LNCAP (cell line): ENCODE measurements at regions not wholly inside any gene's neighbourhood (a gene's known extent, or its start where the extent isn't known, plus 50 kb on each side); places are given as distances from the start of the nearest gene placed in this dataset.

Experiments
- TF ChIP-seq, protein P1 (sequence below): fragments of 450-650 bp; IDR thresholded peaks from 2 replicates; pipeline ENCODE4 v1.5.1; 2017; ENCODE audit warnings: mild to moderate bottlenecking

DNA sequence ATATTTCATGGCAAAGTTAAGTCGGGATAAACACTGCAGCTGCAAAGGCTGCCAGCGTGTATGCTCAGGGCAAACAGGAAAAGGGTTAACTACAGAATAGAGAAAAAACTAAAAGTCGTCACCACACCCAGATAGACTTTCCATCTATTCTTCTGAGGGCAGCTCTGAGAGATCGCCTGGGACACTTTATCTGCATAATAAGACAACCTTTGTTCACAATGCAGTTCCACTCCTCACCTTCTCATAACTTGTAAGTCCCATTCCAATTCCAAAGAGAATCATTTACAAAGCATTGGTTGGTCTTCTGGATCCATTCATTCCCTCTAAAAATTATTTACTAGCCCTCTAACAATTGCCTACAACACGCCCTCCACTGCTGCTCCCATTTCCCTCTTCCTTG is 437.4 kb downstream of the RND3 start:
- TF ChIP-seq, protein P1, sequence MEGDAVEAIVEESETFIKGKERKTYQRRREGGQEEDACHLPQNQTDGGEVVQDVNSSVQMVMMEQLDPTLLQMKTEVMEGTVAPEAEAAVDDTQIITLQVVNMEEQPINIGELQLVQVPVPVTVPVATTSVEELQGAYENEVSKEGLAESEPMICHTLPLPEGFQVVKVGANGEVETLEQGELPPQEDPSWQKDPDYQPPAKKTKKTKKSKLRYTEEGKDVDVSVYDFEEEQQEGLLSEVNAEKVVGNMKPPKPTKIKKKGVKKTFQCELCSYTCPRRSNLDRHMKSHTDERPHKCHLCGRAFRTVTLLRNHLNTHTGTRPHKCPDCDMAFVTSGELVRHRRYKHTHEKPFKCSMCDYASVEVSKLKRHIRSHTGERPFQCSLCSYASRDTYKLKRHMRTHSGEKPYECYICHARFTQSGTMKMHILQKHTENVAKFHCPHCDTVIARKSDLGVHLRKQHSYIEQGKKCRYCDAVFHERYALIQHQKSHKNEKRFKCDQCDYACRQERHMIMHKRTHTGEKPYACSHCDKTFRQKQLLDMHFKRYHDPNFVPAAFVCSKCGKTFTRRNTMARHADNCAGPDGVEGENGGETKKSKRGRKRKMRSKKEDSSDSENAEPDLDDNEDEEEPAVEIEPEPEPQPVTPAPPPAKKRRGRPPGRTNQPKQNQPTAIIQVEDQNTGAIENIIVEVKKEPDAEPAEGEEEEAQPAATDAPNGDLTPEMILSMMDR = no peak

DNA sequence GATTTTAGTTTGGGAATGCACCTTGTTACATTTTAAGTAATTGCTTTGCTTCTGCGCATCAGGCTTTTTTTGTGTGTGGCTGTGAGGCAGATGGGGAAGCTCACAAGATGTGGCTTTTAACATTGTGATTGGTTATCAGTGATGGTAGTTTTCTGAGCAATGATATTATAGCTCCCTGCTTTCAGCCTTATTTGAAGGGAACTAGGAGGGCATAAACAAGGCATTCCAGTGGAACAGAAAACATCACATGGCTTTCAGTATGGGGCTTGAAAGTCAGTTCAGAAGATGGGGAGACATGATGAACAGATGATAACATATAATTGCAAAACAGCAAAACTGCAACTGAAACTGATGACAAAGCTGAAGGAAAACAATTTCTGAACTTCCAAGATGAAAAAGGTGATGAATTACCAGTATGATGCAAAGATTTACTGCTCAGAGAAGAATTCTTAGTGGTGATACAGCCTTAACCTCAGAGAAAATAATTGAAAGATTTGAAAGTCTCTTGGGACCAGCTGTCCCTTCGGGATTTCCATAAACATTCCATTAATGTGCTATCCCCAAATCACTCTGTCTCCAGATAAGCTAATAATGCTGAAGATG is 439.7 kb downstream of the RND3 start:
- TF ChIP-seq, protein P1 = no peak

DNA sequence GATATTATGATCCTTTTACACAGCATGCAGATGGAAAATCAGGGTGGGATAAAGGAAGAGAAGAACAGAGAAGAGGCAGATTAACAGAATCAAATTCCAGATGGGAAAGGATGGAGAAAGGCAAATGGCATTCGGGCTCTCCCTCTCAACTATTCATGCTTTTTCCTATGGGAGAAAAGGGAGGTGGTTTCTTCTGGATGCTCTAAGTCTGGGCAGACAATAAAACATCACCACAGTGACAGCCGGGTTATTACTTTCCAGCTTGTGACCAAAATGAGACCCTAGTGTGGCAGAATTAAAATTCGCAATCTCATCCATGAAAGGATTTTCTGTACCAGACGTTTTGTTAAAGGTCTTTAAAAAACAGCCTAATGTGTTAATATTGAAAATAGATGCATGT is 440.7 kb downstream of the RND3 start:
- TF ChIP-seq, protein P1 = no peak

DNA sequence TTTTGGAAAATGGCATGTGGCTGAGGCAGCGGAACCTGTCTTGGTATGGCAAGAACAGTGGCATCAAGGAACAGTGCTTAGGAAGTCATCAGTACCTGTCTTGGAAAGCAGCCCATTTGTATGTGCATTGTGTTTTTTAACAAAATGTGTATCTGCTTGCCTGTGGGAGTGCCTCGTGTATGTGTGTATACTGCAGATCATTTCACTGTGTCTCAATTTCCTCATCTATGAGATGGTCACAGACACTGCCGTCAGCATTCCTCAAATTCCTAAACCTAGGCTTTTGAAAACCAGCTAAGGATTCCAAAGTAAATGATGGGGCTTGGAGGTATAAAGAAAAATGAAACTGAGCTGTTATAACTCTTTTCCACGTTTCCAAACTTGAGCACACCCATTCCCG is 441.3 kb downstream of the RND3 start:
- TF ChIP-seq, protein P1 = no peak

DNA sequence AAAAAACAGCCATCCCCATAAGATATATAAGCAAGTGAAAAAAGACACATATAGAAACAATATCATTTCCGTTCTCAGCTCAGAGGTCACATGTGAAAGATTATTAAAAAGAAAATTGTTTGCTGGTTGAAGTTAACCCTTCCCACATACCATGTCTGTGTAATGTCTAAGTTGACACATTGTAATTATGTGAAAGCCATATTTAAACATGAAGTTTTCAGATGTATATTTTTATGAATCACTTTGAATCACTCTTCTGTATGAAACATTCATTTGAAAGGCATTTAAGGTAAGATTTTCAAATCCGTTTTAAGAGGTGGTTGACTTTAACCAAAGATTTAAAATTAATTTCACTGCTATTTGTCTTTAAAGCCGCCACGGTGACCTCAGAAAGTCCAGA is 441.9 kb downstream of the RND3 start:
- TF ChIP-seq, protein P1 = no peak

DNA sequence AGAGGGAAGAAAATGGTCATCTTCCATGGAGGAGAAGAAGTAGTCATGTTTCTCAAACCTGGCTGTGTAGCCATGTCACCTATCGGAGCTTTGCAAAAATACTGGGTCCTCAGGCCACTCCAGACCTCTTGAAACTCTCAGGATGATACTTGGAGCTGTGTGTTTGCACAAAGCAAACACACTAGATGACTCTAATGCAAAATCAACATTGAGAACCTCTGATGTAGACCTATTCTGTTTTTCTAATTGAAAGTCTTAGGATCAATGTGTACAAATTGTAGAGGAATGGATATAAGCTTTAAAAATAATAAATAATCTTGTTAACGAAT is 444.3 kb downstream of the RND3 start:
- TF ChIP-seq, protein P1 = no peak

DNA sequence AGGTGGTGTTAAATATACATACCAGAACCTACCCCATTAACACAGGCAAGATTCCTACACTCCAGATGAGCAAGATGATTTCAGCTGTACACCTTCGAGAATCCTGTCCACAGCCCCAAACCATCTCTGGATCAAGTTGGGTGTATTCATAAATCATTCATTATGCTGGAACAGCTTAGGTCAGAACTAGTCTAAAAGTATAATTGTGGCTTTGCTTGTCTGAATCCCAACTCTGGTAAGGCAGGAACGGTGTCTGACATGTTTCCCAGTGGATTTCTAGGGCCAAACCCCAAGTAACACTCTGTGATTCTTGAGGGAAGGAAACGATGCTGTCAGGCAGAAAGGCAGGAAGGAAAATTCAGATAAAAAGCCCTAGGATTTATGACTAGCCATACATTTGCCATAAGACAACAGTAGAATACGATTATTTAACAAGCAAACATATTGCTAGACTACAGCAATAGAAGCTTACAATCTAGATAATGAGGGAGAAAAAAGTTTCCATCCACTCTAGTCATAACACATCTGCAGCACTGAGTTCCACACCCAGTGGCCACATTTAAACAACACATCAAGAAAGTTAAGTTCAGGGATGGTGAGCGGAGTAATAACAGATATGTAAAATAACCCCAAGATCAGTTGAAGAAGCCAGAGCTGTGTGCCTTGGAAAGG is 444.8 kb downstream of the RND3 start:
- TF ChIP-seq, protein P1 = no peak
